GM12892 (cell line): ENCODE measurements at regions not wholly inside any gene's neighbourhood (a gene's known extent, or its start where the extent isn't known, plus 50 kb on each side); places are given as distances from the start of the nearest gene placed in this dataset.

Experiments
- POLR2A ChIP-seq: IDR thresholded peaks from 2 replicates; pipeline ENCODE4 v1.6.1; 2011; ENCODE audit warnings: low read depth, low read length, control low read depth
- POLR2AphosphoS5 ChIP-seq: IDR thresholded peaks from 2 replicates; pipeline ENCODE4 v1.6.1; 2011; ENCODE audit warnings: low read depth, low read length, control low read depth
- TAF1 ChIP-seq: IDR thresholded peaks from 2 replicates; pipeline ENCODE4 v1.6.1; 2011; ENCODE audit warnings: low read depth, mild to moderate bottlenecking, control low read depth, low read length, borderline replicate concordance

DNA sequence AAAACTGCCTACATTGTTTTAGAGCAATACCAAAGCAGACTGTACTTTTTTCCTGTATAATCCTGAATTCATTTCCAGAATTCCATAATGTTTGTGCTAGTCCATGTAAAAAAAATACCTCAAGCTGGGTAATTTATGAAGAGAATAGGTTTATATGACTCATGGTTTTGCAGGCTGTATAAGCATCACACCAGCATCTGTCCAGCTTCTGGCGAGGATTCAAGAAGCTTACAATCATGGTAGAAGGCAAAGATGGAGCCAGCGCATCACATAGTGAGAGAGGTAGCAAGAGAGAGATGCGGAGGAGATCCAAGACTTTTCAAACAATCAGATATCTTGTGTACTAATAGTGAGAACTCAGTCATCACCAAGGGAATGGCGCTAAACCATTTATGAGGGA, 280.3 kb upstream of the CDH9 start:
- TF ChIP-seq POLR2A (no peak), POLR2AphosphoS5 (no peak), TAF1 (no peak)
